Muscle of arm (tissue), 1 donor: ENCODE measurements at regions not wholly inside any gene's neighbourhood (a gene's known extent, or its start where the extent isn't known, plus 50 kb on each side); places are given as distances from the start of the nearest gene placed in this dataset.

Experiments
- DNase-seq: peaks from one replicate; pipeline ENCODE4 v3.0.0-alpha.2; 2013

DNA sequence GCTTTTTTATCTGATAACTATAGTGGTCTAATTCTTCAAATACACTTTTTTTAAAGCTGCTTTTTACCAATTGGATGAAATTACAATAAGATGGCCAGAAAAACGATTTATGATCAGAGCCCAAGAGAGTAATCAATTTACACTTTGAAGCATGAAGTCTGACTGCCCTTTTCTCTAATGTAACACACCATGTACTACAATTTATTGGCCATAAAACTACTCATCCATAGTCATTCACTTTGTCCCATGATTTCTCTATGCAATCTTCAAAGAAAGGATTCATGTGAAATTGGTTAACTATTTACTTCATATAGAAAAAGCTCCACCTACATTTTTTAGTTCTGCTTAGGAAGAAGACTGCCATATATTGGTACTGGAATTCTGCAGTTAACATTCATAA is 73.6 kb upstream of the CAST start:
- no peak for DNase-seq

DNA sequence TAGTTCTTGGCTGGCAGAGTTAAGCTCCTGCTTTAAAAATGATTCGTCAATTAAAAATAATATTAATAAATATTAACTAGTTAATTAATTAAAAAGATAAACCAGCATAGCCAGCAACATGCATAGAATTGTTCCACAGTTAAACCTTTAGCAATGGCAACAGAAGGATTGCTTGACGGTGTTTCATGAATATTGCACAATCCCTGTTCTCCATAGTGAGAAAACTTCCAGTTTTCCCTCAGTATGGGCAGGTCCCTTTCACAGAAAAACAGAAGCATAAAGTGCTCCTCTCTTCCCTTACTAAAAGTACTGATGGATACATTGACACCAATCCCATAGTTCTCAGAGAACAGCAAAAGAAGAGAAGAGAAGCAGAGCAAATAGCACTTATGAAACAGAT is 71.4 kb upstream of the CAST start:
- DNase-seq, result no peak

DNA sequence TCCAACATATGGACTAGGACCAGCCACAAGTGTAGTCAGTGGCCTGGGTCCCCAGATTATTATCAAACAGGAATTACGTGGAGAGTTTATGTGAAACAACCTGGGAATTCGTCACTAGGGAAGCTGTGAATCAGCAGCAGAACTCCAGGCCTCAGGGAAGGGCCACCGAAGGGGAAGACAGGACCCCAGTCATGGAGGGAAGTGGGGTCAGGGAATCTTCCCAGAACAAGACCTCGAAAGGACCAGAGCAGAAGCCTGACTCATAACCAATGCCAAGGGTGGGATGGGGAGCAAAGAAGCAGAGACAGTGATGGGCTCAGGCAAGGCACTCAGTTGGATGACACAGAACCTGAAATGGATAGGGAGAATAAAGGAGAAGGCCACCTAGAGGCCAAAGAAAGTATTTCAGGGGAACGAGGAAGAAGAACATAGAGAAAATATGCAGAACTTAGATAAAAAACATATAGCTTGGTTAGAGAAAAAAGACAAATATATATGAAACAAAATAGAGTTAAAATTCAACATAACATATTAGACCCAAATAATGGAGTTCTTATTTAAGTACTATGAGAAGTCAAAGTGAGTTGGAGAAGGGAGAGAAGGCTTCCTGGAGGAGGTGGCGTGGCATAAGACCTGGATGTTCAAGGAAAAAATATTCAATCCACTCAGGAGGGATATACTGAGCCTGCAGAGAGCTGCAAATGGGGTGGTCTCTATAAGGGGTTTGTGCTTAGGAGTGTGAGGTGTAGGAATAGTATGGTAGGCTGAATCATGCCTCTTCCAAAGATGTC is 66.7 kb upstream of the CAST start:
- DNase-seq, result no peak

DNA sequence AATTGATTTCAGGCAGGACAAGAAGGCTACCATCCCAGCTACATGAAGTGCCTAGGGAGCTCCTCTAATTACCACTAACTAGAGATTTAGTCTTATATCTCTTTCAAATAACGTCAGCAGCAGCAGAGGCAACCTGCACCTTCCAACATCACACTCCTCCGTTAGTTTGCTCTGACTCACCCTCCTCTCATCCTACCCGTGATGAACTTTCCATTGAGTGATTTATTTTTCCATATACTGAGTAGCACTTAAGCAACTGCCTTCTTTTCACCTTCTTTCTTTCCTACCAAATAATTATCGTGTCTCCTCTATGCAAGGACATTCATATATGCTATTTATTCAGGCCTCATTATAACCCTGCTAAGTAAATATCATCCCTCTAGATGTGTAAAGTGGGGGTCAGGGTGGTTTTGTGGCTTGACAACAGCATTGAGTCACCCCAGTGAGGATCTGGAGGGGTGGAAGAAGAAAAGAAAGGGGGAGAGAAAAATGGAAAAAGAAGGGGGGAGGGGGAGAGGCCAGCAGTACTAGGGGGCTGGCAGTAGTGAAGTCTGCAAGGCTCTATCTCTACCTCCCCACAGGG is 64.6 kb upstream of the CAST start:
- no peak for DNase-seq

DNA sequence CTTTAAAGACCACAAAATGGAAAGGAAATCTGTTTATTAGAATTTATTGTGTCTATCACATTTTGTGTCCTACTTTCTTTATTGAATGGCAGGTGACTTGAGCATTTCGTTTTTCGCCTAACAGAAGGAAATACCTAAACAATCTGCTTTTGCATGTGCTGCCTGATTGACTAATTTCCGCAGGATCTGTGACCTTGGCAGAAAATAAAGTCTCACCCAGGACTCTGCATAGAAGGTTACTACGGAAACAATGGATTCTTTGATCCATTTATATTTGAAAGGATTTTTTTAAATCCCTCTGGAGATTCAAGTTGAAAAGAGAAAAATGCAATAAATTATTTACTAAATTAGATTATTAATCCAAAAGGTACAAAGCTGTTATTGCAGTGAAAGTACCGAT is 61.0 kb upstream of the CAST start:
- no peak for DNase-seq

DNA sequence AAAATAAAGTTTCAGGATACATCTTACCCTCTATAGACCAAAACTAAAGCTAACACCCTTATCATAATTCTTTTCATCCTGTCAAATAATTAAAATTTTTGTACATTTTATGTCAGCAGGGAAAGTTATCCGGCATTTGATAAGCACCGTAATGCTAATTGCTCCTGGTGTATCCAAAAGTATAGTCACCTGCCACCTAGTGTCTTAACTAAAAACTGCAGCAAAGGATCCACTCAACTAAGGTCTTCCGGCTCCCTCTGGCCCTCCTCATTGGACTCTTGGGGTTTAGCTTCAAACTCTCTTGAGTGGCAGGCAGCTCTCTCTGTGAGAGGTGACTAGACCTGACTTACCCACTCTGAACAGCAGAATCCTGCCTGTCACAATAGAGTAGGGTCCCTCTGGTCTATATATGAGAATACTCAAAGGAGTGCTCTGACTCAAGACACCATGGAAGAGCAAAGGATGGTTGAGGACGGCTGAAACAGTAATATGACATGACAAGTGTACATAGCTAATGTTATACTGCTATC is 60.4 kb upstream of the CAST start:
- DNase-seq, result peak; percentile 54

DNA sequence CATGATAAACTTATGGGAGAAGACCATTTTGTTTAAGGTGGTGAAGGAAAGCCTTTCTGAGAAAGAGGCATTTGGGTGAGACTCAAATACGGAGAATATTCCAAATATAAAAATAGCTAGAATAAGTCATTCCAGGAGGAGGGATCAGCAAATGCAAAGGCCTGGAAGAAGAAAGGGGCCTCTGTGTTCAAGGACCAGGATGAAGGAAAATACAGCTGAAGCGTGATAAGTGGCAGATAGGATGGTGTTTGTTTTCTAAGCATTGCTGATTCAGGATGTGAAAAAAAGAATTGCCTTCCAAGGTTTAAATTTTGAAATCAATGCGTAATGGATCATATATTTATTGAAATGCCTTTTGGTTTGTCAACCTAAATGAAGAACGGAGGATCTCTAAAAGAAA is 59.4 kb upstream of the CAST start:
- no peak for DNase-seq

DNA sequence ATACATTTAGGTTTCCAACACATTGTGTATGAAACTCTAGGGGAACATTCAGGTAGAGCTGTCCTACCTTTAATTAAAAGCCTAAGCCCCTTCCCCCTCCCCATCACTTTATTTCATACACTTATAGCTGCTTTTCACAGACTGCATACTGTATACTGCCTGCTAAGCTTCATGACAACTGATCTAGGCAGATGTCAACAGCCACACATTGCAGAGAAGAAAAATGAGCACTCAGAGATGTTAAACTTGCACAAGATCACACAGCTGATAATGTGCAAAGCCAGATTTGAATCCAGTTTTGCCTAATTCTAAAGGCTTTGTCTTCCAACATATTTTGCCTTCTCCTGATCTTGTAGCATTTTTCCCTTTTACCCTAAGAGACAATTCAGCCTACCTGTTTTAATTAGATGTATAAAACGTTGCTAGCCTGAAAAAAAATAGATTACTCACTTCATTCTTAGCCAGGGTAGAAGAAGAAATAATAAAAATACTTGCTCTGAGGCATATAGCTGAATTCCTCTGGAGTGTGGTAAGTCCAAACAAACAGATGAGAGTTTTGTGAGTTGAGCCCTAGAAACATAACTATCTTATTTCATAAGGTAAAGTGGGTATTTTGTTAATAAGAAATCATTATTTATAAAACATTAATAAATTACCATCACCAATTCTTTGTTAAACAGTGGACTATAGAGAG is 56.9 kb upstream of the CAST start:
- no peak for DNase-seq

DNA sequence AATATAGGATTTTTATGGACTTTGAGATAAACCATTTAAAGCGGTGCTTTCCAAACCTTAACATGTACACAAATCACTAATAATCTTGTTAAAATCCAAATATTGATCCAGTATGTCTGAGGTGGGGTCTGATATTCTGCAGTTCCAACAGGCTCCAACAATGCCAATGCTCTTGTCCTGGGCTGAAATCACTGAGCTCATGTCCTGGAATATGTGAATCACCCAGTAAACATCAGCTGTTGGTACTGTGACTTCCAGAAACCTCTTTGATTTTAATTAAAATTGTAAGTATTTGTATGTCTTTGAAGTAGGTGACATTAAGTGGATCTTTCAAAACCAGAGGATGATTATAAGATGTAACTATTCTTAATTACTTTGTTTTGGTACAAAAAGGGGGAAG is 52.8 kb upstream of the CAST start:
- no peak for DNase-seq

DNA sequence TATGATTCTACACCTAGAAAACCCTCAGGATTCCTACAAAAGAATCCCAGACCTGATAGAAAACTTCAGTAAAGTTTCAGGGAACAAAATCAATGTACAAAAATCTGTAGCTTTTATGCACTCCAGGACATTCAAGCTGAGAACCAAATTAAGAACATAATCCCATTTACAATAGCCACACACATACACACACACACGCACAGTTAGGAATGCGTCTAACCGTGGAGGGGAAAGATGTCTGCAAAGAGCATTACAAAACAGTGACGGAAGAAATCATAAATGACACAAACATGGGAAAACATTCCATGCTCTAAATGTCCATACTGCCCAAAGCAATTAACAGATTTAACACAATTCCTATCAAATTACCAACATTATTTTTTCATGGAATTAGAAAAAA is 51.4 kb upstream of the CAST start:
- no peak for DNase-seq

DNA sequence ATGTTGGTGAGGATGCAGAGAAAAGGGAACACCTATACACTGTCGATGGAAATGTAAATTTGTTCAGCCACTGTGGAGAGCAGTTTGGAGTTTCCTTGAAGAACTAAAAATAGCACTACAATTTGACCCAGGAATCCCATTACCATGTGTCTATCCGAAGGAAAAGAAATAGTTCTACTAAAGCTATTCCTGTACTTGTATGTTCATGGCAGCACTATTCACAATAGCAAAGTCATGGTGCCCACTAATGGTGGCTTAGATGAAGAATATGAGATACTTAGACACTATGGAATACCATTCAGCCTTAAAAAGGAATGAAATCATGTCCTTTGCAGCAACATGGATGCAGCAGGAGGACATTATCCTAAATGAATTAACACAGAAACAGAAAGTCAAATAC is 50.2 kb upstream of the CAST start:
- DNase-seq, result no peak
